Superior temporal gyrus (tissue), 1 donor: ENCODE measurements at regions not wholly inside any gene's neighbourhood (a gene's known extent, or its start where the extent isn't known, plus 50 kb on each side); places are given as distances from the start of the nearest gene placed in this dataset.

Experiments
- DNase-seq: peaks from one replicate; pipeline ENCODE4 v3.0.0-alpha.2; 2016; ENCODE audit errors: extremely low spot score

DNA sequence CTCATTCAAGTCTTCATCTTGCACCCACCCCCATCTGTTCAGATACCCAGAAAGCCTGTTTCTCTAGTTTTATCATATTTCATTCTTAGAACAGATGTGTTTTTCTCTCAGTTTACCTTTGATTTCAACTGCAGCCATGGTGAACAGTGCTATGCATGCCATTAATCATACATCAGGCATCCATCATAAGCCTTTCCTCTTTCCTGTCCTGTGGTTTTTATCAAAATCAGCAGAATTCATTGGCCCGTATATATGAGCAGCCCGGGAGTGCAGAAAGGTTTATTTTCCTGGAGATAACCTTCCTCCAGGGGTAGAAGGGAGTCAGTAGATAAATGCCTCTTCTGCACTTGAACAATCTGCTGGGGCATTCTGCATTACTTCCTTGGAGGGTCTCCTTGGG, 65.7 kb downstream of the IL21 start:
- no peak for DNase-seq

DNA sequence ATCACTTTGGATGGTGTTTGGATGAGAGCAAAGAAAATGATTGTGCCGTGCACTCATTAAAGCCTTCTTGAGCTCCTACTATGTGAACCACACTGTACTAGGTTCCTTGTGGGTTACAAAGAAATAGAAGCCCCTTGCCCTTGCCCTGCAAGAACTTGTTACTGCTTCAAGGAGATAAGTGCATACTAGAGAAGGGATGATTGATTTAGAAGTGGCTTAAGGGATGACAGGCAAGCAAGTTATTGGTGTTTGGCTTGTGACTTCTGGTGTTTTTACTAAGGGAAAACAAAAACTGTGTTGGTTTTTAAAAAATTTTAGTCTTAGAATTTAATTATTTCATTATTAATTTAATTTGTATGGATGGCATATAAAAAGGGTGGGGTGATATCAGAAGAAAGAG, 67.4 kb downstream of the IL21 start:
- DNase-seq = no peak

DNA sequence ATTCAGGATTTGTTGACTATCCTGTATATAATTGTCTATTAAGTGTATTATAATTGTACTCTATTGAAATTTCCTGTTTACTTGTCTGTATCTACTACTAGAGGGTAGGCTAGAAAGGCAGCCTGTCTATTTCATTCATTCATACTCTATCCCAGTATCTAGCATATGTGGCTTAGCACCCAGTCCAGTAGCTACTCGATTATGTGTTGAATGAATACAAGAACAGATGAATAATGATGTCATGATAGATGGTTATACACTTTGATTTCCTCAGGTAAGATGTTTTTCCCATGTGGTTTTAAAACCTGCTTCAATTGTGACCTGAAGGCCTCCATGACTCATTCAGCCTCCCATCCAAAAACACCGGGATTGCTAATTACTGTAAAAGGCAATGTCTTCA, 68.0 kb downstream of the IL21 start:
- no peak for DNase-seq

DNA sequence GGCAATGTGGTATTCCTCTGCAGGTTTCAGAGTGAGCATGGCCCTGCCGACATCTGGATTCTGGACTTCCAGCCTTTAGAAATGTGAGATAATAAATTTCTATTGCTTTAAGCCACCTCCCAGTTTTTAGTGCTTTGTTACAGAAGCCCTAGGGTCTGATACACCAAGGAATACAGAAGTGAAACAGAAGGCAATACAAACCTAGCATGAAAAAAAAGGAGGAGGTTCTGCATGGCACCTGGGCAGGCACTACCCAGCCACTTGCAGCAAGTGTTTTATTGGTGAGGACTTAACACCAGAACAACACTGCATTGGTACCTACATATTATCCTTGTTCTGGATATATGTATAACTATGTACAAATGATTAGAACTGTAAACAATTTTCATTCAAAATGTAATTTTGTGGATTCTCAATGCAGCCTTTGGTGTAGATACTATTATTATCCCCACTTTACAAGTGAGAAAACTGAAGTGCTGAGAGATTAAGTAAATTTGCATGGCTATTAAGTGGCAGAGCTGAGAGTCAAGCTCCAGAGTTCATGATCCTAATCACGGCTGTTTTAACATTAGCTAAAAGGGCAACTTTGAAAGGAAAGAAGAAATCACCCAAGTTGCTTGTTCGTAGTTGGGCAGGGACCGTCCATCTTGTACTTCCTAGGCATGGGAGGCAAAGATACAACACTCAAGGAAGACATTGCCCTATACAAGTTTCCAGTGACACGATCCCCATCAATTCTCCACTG, 71.8 kb downstream of the IL21 start:
- no peak for DNase-seq

DNA sequence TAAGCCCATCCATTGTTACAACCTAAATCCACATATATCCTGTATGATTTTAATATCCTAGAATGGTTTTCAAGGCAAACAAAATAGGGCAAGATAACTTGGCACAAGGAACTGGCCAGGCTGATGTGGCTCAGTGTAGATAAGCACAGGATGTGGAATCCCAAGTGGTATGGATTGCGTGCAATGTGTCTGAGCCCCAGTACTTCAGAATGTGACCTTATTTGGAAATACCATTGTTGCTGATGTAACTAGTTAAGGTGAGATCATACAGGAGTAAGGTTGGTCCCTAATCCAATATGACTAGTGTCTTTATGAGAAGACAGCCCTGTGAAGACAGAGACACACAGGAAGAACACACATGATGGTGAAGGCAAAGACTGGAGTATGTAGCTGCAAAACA, 72.4 kb downstream of the IL21 start:
- no peak for DNase-seq

DNA sequence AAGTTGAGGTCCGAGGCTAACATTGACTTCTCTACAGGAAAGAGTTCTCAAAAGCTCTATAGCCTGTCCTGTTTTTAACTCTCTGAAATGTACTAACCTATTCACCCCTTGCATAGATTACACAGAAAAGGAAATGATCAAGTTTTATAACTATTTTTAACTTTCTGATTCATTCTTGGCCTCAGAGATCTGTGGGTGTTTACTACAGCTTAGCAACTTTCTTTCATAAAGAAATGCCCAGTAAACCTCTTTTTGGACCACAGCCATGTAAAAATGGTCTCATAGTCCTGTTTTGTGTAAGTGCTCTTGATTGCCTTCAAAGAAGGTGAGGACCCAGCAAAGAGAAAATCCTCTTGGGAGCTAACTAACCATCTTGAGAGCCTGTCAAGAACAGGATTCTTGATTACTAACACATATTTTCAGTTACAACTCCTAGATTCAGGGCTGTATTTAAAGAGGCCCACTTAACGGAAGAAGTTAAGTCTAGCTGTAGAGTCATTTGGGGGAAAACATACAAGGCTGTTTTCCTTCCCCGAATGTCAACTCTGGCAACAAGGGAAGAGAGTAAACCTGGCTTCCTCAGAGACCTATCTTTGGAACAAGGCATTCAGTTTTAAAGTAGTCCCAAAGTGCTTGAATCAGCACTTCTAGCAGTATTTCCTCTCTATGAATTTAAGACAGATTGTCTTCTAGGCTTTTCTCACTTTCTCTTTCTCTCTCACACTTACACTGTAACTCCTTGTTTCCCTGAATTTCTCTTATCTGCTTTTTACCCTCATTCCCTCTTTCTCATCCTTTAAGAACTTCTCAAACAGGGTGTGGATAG, 78.2 kb downstream of the IL21 start:
- no peak for DNase-seq

DNA sequence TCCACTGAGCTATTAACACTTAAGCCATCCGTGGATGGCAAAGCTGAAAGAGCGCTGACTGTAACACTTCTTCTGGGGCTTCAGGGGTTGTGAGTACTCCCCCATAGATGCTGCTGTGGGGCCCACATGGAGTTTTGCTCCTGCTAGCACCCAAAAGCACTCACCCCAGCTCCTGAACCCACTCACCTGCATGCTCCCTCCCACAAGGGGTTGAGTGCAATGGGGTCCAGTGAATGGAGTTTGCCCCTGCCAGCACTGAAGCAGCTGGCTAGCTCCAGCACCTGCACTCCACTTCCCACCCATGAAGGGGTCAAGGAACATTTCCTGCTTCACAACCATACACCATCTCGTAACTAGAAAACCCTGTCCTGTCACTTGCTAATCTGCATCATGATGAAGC, 78.9 kb downstream of the IL21 start:
- no peak for DNase-seq

DNA sequence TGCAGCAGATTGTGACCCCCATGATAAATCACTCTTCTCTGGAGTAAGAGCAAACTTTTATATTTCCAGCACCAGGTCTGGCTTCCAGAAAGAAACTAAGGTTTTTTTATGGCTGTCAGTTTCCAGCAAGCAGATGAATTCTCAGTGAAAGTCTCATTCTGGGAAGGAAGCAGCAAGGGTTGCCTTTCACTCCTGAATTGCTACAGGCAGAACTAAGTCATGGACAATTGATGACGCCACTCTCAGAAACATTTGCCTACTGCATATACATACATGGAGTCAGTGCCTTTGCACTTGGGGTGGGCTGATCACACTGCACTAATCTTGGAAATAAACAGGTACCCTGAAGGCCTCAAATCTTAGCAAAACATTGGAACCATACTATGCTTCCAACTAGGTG, 80.0 kb downstream of the IL21 start:
- DNase-seq = no peak

DNA sequence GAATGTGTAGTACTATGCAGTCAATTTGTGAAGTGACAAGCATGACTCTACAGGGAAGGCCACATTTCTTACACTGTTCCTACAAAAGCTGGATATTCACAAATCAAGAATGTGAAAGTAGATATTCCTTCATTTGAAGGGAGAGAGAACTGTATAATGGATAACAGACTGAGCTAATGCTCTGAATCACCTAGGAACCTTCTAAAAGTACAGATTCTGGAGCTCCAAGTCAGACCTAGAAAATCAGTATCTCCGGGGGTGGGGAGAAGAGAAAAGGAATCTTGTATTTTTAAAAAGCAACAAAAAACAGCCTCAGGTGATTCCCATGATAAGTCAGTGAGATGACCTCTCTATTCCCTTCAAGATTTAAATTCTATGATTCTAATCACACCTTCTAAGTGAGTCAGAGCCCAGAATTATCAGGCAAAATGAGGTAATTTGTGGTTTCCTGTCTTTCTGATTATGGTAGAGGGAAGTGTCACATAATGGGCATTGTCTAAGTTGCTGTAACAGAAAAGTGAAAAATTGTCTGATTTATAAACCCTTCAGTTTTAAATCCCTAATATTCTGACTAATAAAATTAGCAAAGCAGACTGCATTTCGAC, 80.9 kb downstream of the IL21 start:
- no peak for DNase-seq

DNA sequence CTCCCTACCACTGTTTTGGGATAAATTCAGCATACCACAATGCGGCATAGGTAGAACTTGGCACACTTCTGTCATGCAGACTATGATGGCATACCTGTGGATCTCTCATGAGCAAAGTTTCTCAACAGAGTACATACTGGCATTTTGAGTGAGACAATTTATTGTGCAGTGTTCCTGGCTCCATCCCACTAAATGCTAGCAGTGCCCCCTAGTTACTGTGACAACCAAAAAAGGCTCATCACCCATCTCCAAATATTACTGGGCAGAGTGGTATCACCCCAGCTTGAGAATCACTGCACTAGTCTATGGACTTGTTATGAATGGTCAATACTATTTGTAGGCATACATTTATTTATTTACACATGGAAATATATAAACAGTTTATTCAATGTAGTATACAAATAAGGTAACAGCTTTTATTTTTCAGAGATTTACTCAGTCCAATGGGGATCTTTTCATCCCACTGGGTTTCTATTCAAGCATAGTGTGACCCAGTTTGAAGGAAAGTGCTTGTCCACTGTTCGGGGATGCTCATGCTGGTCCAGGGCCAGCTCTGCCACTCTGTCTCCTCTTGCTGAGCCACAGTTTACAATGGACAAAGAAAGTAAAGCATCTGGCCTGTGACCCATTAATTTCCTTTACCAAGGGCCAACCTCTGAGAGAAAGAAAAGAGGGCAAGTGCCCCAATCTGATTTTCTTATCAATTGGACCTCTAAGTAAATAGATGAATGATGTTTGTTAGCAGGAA, 81.0 kb upstream of the IL2 start:
- DNase-seq = peak; percentile 30

DNA sequence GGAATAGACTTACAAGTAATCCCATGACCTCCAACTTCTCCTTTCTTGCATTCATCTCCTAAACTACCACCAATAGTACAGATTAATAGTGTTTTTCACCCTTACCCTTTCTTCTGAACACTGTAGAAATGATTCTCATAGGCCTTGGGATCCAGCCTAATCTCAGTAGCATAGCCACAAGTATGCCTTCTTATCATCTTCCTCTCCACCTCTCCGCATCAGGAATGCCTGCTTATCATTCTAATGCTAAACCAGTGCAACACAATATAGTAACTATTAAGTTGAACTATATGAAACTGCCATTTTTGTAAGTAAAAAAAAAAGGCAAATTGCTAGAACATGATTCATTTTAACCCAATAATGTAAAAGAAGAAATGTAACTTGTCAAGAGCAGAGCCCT, 79.5 kb upstream of the IL2 start:
- DNase-seq = no peak

DNA sequence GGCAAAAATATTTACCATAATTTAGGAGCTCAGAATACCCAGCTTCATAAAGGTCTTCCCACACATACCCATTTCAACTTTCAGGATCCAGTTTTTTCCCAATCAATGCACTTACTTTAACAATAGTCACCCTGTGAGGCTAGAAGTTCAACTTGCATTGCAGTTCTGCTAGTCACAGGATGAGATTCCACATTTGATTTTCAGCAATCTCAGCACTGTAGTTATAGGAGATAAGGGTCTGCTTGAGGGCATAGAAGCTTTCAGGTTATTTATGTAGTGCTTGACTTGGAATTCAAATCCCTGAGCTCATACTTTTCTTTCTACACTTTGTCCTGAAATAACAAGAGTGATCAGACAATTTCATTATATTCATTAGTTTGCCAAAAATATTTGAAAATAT, 78.3 kb upstream of the IL2 start:
- DNase-seq = no peak

DNA sequence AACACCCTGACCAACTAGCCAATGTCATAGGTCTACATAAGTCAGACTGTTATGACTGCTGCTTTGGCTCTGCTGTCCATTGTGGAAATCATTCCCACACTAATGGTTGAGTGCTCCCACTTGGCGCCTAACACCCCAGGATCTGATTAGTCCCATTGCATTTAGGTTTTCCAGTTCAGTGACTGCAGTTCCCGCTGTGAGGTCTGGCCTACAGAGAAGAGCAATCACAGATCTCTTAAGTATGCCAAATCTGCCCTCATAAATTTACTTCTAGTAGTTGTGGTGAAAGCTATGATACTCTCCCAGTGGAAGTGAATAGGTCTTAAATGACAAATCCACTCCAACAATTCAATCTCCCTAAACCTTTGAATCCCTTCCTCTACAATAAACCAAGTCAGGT, 77.3 kb upstream of the IL2 start:
- no peak for DNase-seq

DNA sequence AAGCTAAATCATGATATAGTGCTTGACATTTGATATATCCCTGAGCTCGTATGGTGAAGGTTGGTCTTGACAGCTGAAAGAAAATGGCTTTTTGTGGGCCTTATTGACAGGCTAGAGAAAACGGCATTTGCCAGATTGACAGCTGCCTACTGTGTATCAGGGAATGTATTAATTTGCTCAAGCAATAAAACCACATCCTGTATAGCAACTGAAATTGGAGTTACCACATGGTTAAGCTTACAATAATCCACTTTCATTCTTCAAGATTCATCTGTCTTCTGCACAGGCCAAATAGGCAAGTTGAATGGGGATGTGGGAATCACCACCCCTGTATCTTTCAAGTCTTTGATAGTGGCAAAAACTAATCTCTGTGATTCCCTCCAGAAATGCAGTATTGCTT, 76.2 kb upstream of the IL2 start:
- no peak for DNase-seq

DNA sequence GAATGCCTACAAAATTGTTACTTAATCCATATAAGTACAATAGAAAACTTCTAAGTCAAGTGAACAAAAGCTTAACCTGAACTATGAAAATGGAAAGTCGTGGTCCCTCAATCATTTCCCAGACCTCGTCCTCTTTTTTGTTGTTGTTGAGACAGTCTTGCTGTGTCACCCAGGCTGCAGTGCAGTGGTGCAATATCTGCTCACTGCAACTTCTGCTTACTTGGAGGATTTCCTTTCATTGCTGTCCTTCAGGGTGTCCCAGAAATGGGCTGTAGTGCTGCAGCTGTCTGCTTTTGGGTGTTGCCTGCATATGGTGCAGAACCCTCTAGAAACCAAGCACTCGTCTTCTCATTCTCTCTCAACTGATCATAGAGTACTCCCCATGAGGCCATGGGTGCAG, 75.0 kb upstream of the IL2 start:
- no peak for DNase-seq

DNA sequence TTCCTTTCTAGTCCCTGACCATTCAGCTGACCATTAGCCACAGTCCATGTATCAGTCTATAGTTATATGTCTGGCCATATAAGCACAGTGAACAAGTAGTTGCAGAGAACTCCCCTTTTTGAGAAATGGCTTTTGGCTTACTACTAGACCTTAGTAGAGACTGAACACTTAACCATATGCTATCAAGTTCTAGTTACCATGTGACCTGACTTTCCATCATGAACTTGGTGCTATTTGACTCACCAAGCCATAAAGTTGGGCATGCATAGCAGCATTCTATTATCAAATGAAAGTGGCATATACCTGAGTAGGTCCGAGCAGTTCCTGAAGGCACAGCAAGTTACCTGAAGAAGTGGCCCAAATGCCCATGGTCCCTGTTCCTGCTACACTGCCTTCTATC, 74.5 kb upstream of the IL2 start:
- no peak for DNase-seq

DNA sequence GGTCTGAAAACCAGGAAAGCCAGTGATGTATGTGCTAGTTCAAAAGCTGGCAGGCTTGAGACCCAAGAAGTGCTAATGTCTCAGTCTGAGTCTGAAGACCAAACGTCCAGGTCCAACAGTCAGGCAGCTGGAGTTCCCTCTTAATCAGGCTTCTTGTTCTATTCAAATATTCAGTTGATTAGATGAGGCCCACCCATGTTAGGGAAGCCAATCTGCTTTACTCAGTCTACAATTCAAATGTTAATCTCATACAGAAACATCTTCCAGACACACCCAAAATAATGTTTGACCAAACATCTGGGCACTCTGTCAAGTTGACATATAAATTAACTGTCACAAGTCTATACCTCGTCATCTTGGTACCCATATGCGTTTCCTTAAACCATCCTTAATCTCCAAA, 72.4 kb upstream of the IL2 start:
- DNase-seq = no peak

DNA sequence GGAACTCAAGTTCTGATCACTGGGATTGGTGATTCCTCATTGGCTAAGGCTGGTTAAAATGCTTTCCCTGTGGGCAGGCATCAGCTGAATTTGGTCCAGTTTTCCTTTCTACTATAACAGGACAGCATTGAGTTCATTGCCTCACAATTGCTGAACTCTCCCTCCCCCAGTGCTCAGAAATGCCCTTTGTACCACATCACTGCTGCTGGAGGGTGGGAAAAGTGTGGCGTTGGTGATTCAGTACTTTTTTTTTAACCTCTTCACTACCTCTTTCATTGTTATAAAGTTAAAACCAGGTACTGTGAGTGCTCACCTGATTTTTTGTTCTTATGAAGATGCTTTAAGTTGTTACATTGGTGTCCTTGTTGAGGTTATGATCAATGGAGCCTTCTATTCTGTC, 69.3 kb upstream of the IL2 start:
- no peak for DNase-seq

DNA sequence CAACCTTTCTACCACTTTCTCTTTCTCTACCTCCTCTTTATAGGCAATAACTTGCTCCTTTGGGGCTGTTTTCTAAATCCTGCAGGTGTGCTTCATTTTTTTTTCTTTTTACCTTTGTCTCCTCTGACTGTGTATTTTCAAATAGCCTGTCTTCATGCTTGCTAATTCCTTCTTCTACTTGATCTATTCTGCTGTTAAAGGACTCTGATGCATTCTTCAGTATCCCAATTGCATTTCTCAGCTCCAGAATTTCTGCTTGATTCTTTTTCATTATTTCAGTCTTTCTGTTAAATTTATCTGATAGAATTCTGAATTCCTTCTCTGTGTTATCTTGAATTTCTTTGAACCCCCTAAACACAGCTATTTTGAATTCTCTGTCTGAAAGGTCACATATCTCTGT, 67.7 kb upstream of the IL2 start:
- no peak for DNase-seq

DNA sequence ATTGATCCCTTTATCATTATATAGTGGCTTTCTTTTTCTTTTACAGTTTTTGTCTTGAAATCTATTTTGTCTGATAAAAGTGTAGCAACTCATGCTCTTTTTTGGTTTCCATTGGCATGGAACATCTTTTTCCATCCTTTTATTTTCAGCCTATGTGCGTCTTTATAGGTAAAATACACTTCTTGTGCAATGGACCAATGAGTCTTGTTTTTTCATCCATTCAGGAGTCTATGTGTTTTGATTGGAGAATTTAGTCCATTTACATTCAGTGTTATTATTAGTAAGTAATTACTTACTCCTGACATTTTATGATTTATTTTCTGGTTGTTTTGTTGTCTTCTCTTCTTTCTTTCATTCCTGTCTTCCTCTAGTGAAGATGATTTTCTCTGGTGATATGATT, 66.4 kb upstream of the IL2 start:
- no peak for DNase-seq

DNA sequence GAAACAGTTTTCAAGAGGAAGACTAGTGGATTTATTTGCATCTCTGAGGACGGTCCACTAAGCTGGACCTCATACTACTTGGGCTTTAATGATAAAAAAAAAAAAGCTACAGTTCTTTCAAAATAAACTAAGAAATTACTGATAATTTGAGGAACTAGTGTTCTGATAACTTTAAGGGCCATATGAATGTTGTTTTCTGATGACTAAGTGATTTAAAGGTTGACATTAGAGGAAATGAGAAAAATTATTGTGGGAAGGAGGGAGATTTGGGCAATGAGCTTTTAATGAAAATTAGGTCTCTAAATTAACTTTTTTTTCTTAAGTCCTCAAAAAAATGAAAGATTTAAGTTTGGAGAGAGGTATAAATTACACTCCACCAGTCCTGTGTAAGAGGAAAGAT, 60.8 kb upstream of the IL2 start:
- no peak for DNase-seq

DNA sequence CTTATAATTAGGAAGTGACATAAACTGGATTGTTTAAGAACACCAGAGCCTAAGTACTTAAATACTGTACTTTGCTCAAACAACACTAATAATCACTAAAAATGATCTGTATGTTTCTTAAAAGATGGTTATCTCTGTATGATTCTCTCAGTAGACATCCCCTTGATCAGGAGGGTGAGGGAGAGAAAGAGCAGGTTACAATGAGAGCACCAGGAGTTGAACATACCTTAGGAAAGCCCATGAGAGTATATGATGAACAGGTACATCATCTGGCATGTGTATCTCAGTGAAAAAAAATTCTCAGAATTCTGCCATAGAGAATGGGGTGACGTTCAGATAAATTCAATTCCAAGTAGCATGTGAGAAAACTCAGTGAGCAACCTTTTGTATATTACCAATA, 59.9 kb upstream of the IL2 start:
- no peak for DNase-seq
